ENCODE measurements at regions not wholly inside any gene's neighbourhood (a gene's known extent, or its start where the extent isn't known, plus 50 kb on each side); places are given as distances from the start of the nearest gene placed in this dataset.
A peak's percentile ranks its signal among the peaks of the same experiment; 100 is the strongest.

GRCh38 chr7:19442016-19442785 is 266.6 kb downstream of the POLR1F start:
- peak; percentile 52 for TF ChIP-seq CTCF (IDR thresholded peaks at IDR 0.05; ENCODE audit: borderline replicate concordance, extremely low read depth, low read length, poor library complexity, severe bottlenecking)
- no peak for TF ChIP-seq EZH2 (IDR thresholded peaks at IDR 0.05; ENCODE audit: borderline replicate concordance, low read depth, low read length, severe bottlenecking)
- no peak overlapping the region for H3K9ac ChIP-seq (ENCODE audit: low read depth, low read length)
- no peak overlapping the region for H3K4me3 ChIP-seq (ENCODE audit: low read depth in 1 of 2, low read length in 2 of 2)
- no peak overlapping the region for H3K4me2 ChIP-seq (ENCODE audit: insufficient read depth, low read length)
- H3K79me2 ChIP-seq (ENCODE audit: insufficient read depth, low read length) = no peaks in the 10 kb centered on the region
- no peaks in the 10 kb centered on the region for H3K36me3 ChIP-seq (ENCODE audit: insufficient read depth, low read length)
- H3K27ac ChIP-seq (ENCODE audit: low read length) = no peak overlapping the region
- H4K20me1 ChIP-seq (ENCODE audit: insufficient read depth, low read length) = no peaks in the 10 kb centered on the region
- peak; percentile 73 for ATAC-seq (ENCODE audit: insufficient read depth, low read depth)
- no peak overlapping the region for H2AFZ ChIP-seq (ENCODE audit: low read depth, low read length)
- no peaks in the 10 kb centered on the region for H3K27me3 ChIP-seq (ENCODE audit: insufficient read depth, low read length, poor library complexity)
- DNase-seq = no peak
- no peaks in the 10 kb centered on the region for H3K9me3 ChIP-seq (ENCODE audit: insufficient read depth, low read length, severe bottlenecking)
- H3K4me1 ChIP-seq (ENCODE audit: insufficient read depth, low read length) = no peaks in the 10 kb centered on the region

DNA sequence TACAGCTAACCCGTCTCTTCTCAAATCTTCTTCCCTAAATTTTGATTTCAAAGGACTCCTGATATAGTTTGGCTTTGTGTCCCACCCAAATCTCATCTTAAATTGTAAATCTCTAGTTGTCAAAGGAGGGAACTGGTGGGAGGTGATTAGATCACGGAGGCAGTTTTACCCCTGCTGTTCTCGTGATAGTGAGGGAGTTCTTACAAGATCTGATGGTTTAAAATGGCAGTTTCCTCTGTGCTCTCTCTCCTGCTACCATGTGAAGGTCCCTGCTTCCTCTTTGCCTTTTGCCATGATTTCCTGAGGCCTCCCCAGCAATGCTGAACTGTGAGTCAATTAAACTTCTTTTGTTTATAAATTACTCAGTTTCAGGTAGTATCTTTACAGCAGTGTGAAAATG is 269.3 kb downstream of the POLR1F start:
- Histone ChIP-seq H3K4me2 (ENCODE audit: insufficient read depth, low read length) (no peak overlapping the region), H3K9ac (ENCODE audit: low read depth, low read length) (no peak overlapping the region), H4K20me1 (ENCODE audit: insufficient read depth, low read length) (no peaks in the 10 kb centered on the region), H3K36me3 (ENCODE audit: insufficient read depth, low read length) (no peaks in the 10 kb centered on the region), H3K27me3 (ENCODE audit: insufficient read depth, low read length, poor library complexity) (no peaks in the 10 kb centered on the region), H3K9me3 (ENCODE audit: insufficient read depth, low read length, severe bottlenecking) (no peaks in the 10 kb centered on the region), H3K4me3 (ENCODE audit: low read depth in 1 of 2, low read length in 2 of 2) (no peak overlapping the region), H3K4me1 (ENCODE audit: insufficient read depth, low read length) (no peaks in the 10 kb centered on the region), H2AFZ (ENCODE audit: low read depth, low read length) (no peak overlapping the region), H3K27ac (ENCODE audit: low read length) (no peak overlapping the region), H3K79me2 (ENCODE audit: insufficient read depth, low read length) (no peaks in the 10 kb centered on the region)
- TF ChIP-seq CTCF (IDR thresholded peaks at IDR 0.05; ENCODE audit: borderline replicate concordance, extremely low read depth, low read length, poor library complexity, severe bottlenecking) (no peak), EZH2 (IDR thresholded peaks at IDR 0.05; ENCODE audit: borderline replicate concordance, low read depth, low read length, severe bottlenecking) (no peak)
- DNase-seq (no peak), ATAC-seq (ENCODE audit: insufficient read depth, low read depth) (no peak)

GRCh38 chr7:19437446-19437845 is 271.4 kb downstream of the POLR1F start:
- Histone ChIP-seq H3K36me3 (ENCODE audit: insufficient read depth, low read length) (no peaks in the 10 kb centered on the region), H3K27ac (ENCODE audit: low read length) (no peak overlapping the region), H3K4me1 (ENCODE audit: insufficient read depth, low read length) (no peaks in the 10 kb centered on the region), H4K20me1 (ENCODE audit: insufficient read depth, low read length) (no peaks in the 10 kb centered on the region), H3K4me3 (ENCODE audit: low read depth in 1 of 2, low read length in 2 of 2) (no peak overlapping the region), H2AFZ (ENCODE audit: low read depth, low read length) (no peak overlapping the region), H3K79me2 (ENCODE audit: insufficient read depth, low read length) (no peaks in the 10 kb centered on the region), H3K4me2 (ENCODE audit: insufficient read depth, low read length) (no peak overlapping the region), H3K27me3 (ENCODE audit: insufficient read depth, low read length, poor library complexity) (no peaks in the 10 kb centered on the region), H3K9ac (ENCODE audit: low read depth, low read length) (no peak overlapping the region), H3K9me3 (ENCODE audit: insufficient read depth, low read length, severe bottlenecking) (no peaks in the 10 kb centered on the region)
- DNase-seq (no peak), ATAC-seq (ENCODE audit: insufficient read depth, low read depth) (no peak)
- TF ChIP-seq EZH2 (IDR thresholded peaks at IDR 0.05; ENCODE audit: borderline replicate concordance, low read depth, low read length, severe bottlenecking) (no peak), CTCF (IDR thresholded peaks at IDR 0.05; ENCODE audit: borderline replicate concordance, extremely low read depth, low read length, poor library complexity, severe bottlenecking) (no peak)
